Heart left ventricle (tissue), 13 donors: ENCODE measurements at regions not wholly inside any gene's neighbourhood (a gene's known extent, or its start where the extent isn't known, plus 50 kb on each side); places are given as distances from the start of the nearest gene placed in this dataset.
"Not testable (repeated sequence)": the region's sequence is repeated elsewhere in the genome, so short reads cannot be mapped to it uniquely, and the experiment has no call there.

Experiments used
- POLR2A ChIP-seq, 2 donors: fragments of 450-650 bp; IDR thresholded peaks; one replicate each; pipeline ENCODE4 v1.6.1; 2017; ENCODE audit warnings: antibody characterized with exemption in 2 of 2, mild to moderate bottlenecking in 2 of 2, moderate library complexity in 2 of 2
- TF ChIP-seq, protein P1 (sequence below), 12 donors: fragments of 200-600 bp; sonication (generic) in 4 of 12; IDR thresholded peaks; one replicate each; pipeline versions ENCODE4 v1.5.0 to v1.8.0; 2018 to 2022; ENCODE audit warnings: antibody characterized with exemption in 12 of 12, mild to moderate bottlenecking in 5 of 12
- donor health status: ischemic (EF 13 %, LVEDD 7.1; RV severe dilation, severe dysfunction).
- donor health status: DM: no; HTN: yes; CAD: no.
- donor health status: DM: no; HTN: no; CAD: no.
- donor health status: ischemic (EF 25% LVEDD 6.9; RV normal size, moderate dysfunction).
- donor health status: ischemic (EF 25% LVEDD 5.7; RV mildly dilated, moderate dysfunction).
- donor health status: ischemic (EF 35%, LVEDD 5.7; RV mildly dilated, moderate dysfunction).
- donor health status: nonischemic (EF 11% LVEDD 7.7; RV severe dilation, severe dysfunction).
- donor health status: DM: yes; HTN: yes; CAD: no.
- donor health status: PGD.
- donor health status: ischemic (EF 29% LVEDD 5.4; RV normal size, mild dysfunction).
- donor health status: nonischemic (EF 23%, LVEDD 6.1; RV moderate dilation, normal function).

DNA sequence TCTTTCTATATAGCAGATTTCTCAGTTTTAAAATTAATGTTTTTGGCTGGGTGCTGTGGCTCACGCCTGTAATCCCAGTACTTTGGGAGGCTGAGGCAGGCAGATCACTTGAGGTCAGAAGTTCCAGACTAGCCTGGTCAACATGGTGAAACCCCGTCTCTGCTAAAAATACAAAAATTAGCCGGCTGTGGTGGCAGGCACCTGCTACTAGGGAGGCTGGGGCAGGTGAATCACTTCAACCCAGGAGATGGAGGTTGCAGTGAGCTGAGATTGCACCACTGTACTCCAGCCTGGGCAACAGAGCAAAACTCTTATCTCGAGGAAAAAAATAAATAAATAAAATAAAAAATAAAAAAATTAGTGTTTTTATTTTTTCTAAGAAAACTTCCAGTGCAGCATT, 127.5 kb upstream of the CACNA2D1 start:
- TF ChIP-seq, protein P1, sequence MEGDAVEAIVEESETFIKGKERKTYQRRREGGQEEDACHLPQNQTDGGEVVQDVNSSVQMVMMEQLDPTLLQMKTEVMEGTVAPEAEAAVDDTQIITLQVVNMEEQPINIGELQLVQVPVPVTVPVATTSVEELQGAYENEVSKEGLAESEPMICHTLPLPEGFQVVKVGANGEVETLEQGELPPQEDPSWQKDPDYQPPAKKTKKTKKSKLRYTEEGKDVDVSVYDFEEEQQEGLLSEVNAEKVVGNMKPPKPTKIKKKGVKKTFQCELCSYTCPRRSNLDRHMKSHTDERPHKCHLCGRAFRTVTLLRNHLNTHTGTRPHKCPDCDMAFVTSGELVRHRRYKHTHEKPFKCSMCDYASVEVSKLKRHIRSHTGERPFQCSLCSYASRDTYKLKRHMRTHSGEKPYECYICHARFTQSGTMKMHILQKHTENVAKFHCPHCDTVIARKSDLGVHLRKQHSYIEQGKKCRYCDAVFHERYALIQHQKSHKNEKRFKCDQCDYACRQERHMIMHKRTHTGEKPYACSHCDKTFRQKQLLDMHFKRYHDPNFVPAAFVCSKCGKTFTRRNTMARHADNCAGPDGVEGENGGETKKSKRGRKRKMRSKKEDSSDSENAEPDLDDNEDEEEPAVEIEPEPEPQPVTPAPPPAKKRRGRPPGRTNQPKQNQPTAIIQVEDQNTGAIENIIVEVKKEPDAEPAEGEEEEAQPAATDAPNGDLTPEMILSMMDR (IDR thresholded peaks at IDR 0.05) = not testable (repeated sequence)
- TF ChIP-seq POLR2A (IDR thresholded peaks at IDR 0.05) = not testable (repeated sequence)
